IPS-NIHi7 (cell line): ENCODE measurements at regions not wholly inside any gene's neighbourhood (a gene's known extent, or its start where the extent isn't known, plus 50 kb on each side); places are given as distances from the start of the nearest gene placed in this dataset.
"Not testable (repeated sequence)": the region's sequence is repeated elsewhere in the genome, so short reads cannot be mapped to it uniquely, and the experiment has no call there.

Experiments
- DNase-seq: peaks from one replicate; pipeline ENCODE4 v3.0.0; 2012; ENCODE audit warnings: mixed read lengths; ENCODE audit errors: extremely low spot score

- peak; percentile 18 for DNase-seq
Measured at GRCh38 chr13:44664308-44664707, 88.2 kb upstream of the TSC22D1 start.

- no peak for DNase-seq
Measured at GRCh38 chr13:44662515-44662914, 86.4 kb upstream of the TSC22D1 start.

- DNase-seq = no peak
Measured at GRCh38 chr13:44661936-44662335, 85.8 kb upstream of the TSC22D1 start.

- no peak for DNase-seq
Measured at GRCh38 chr13:44660050-44660449, 83.9 kb upstream of the TSC22D1 start.

GRCh38 chr13:44652962-44653660 lies 77.0 kb upstream of the TSC22D1 start:
- DNase-seq = no peak

- DNase-seq = no peak
Measured at GRCh38 chr13:44652168-44652567, 76.0 kb upstream of the TSC22D1 start.

- DNase-seq = no peak
Measured at GRCh38 chr13:44651724-44652123, 75.6 kb upstream of the TSC22D1 start.

GRCh38 chr13:44651209-44651608 lies 75.1 kb upstream of the TSC22D1 start:
- DNase-seq = no peak

- DNase-seq = no peak
Measured at GRCh38 chr13:44649834-44650233, 73.7 kb upstream of the TSC22D1 start.

GRCh38 chr13:44649104-44649428 lies 72.9 kb upstream of the TSC22D1 start:
- peak; percentile 72 for DNase-seq

- DNase-seq = peak; percentile 63
Measured at GRCh38 chr13:44648392-44649103, 72.4 kb upstream of the TSC22D1 start.

GRCh38 chr13:44647560-44647959 lies 71.4 kb upstream of the TSC22D1 start:
- DNase-seq = not testable (repeated sequence)

GRCh38 chr13:44646044-44646443 lies 69.9 kb upstream of the TSC22D1 start:
- no peak for DNase-seq

GRCh38 chr13:44643256-44643655 lies 67.1 kb upstream of the TSC22D1 start:
- DNase-seq = no peak

GRCh38 chr13:44637581-44637980 lies 61.5 kb upstream of the TSC22D1 start:
- DNase-seq = no peak

- DNase-seq = no peak
Measured at GRCh38 chr13:44629465-44630183, 53.5 kb upstream of the TSC22D1 start.

GRCh38 chr13:44628826-44629225 lies 52.7 kb upstream of the TSC22D1 start:
- not testable (repeated sequence) for DNase-seq

- DNase-seq = no peak
Measured at GRCh38 chr13:44627441-44627840, 51.3 kb upstream of the TSC22D1 start.

- DNase-seq = no peak
Measured at GRCh38 chr13:44626176-44626575, 50.0 kb upstream of the TSC22D1 start.
